BLaER1 treated with 17β-estradiol and CSF1 and Interleukin-3, amounts not matched to agents 10 nM and 100 nM (cell line): ENCODE measurements at regions not wholly inside any gene's neighbourhood (a gene's known extent, or its start where the extent isn't known, plus 50 kb on each side); places are given as distances from the start of the nearest gene placed in this dataset.

Source experiments
- H3K27ac ChIP-seq, 11 experiments: shearing (Covaris generic); formaldehyde crosslinking; 2 replicates each; pipeline ENCODE4 v1.8.1; 2022
- H3K27me3 ChIP-seq, 11 experiments: shearing (Covaris generic); formaldehyde crosslinking; 2 replicates each; pipeline ENCODE4 v1.8.1; 2022
- H3K36me3 ChIP-seq, 11 experiments: shearing (Covaris generic); formaldehyde crosslinking; 2 replicates each; pipeline ENCODE4 v1.8.1; 2022
- H3K4me1 ChIP-seq, 10 experiments: shearing (Covaris generic); formaldehyde crosslinking; 2 replicates each; pipeline ENCODE4 v1.8.1; 2022
- H3K4me2 ChIP-seq, 11 experiments: shearing (Covaris generic); formaldehyde crosslinking; 2 replicates each; pipeline ENCODE4 v1.8.1; 2022
- H3K4me3 ChIP-seq, 10 experiments: shearing (Covaris generic); formaldehyde crosslinking; 2 replicates each; pipeline ENCODE4 v1.8.1; 2022
- H3K9ac ChIP-seq, 11 experiments: shearing (Covaris generic); formaldehyde crosslinking; 2 replicates each; pipeline ENCODE4 v1.8.1; 2022
- H3K9me3 ChIP-seq, 11 experiments: shearing (Covaris generic); formaldehyde crosslinking; replicated peaks in 1 of 11; 2 replicates each; pipeline ENCODE4 v1.8.1; 2022
- H4K20me1 ChIP-seq, 11 experiments: shearing (Covaris generic); formaldehyde crosslinking; 2 replicates each; pipeline ENCODE4 v1.8.1; 2022
- Cebpa-rat ChIP-seq, 11 experiments: shearing (Covaris generic); IDR thresholded peaks; 2 replicates each; pipeline ENCODE4 v1.8.1; 2022

DNA sequence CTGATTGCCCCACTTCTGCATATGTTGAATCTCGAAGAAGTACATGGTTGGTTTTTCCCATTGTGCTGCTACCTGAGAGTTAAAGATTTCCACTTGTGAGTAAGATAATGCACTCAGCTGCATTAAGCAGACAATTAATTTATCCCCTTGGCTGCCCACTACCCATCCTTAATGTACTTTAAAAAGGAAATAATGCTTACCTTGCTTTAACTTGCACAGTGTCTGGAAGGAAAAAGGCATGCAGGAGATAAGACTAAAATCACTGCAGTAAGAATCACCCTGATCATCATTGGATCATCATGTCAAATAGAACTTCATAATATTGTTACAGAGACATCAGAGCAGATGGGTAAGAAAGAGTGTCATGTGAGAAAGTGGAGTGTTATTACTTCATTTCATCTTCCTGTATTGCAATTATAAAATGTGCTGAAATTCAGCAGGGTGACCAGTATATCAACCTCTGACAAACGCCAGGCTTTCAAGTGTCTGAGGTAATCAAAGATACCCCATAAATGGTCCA is 207.3 kb upstream of the PIK3C3 start:
- H3K36me3 ChIP-seq, result no peaks in the 10 kb centered on the region
- no peak for TF ChIP-seq Cebpa-rat (IDR thresholded peaks at IDR 0.05)
- H3K4me2 ChIP-seq, result no peak overlapping the region
- no peaks in the 10 kb centered on the region for H3K27me3 ChIP-seq
- no peak overlapping the region for H3K9ac ChIP-seq
- H4K20me1 ChIP-seq, result no peaks in the 10 kb centered on the region
- no peaks in the 10 kb centered on the region for H3K9me3 ChIP-seq
- H3K4me1 ChIP-seq, result peaks cover 0 to 30% (median 0%) of the 10 kb centered on the region in 10 experiments; a peak in 6 of 20 replicates
- H3K4me3 ChIP-seq, result no peak overlapping the region
- H3K27ac ChIP-seq, result no peak overlapping the region

GRCh38 chr18:41745166-41746049 is 209.6 kb upstream of the PIK3C3 start:
- H3K27me3 ChIP-seq, result no peaks in the 10 kb centered on the region
- H3K4me3 ChIP-seq, result no peak overlapping the region
- H3K9me3 ChIP-seq, result no peaks in the 10 kb centered on the region
- H3K36me3 ChIP-seq, result no peaks in the 10 kb centered on the region
- no peaks in the 10 kb centered on the region for H4K20me1 ChIP-seq
- H3K27ac ChIP-seq, result peak overlapping the region in 2 of 11 experiments; percentile 8 to 17; a peak in 1 of 22 replicates
- peaks cover 0 to 33% (median 0%) of the 10 kb centered on the region in 10 experiments; a peak in 6 of 20 replicates for H3K4me1 ChIP-seq
- TF ChIP-seq Cebpa-rat (IDR thresholded peaks at IDR 0.05), result no peak
- peak overlapping the region in 2 of 11 experiments; percentile 70 to 75; a peak in 4 of 22 replicates for H3K4me2 ChIP-seq
- no peak overlapping the region; a peak in 1 of 22 replicates for H3K9ac ChIP-seq

DNA sequence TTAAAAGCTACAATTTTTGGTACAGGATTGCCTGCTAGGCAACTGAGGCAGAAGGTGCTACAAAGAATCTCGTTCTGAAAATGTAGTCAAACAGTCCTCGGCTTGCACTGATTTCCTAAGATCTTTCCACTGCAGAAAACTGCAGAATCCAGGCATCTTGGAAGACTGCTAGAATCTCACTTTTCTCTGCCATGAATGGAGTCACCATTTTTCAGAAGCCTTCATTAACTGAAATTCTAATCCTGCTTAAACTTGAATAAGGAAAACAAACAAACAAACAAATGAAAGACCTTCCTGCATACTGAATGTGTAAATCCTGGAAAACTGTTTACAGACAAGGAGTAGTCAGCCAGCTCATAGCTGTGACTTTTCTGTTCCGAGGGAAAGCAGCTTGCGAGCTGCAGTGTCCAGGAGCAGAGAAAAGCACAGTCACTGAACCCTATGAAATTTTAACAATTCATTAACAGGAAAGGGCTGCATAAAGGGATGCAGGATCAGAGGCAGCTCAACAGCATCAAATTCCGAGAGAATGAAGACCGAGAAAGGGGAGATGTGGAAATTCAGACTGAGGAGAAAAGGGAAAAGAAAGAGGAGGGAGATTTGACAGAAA is 210.5 kb upstream of the PIK3C3 start:
- Histone ChIP-seq H3K9ac (no peak overlapping the region; a peak in 1 of 22 replicates), H3K27me3 (no peaks in the 10 kb centered on the region), H3K36me3 (no peaks in the 10 kb centered on the region), H3K4me2 (peak overlapping the region in 2 of 11 experiments; percentile 70 to 75; a peak in 4 of 22 replicates), H3K4me3 (no peak overlapping the region), H3K27ac (peak overlapping the region in 2 of 11 experiments; percentile 8 to 17; a peak in 1 of 22 replicates), H3K4me1 (peaks cover 0 to 33% (median 0%) of the 10 kb centered on the region in 10 experiments; a peak in 6 of 20 replicates), H3K9me3 (no peaks in the 10 kb centered on the region), H4K20me1 (no peaks in the 10 kb centered on the region)
- TF ChIP-seq Cebpa-rat (IDR thresholded peaks at IDR 0.05), result no peak

GRCh38 chr18:41737218-41737617 is 217.8 kb upstream of the PIK3C3 start:
- Histone ChIP-seq H3K4me1 (no peaks in the 10 kb centered on the region), H3K36me3 (no peaks in the 10 kb centered on the region), H3K4me3 (no peak overlapping the region), H3K27ac (no peak overlapping the region), H3K4me2 (no peak overlapping the region), H4K20me1 (no peaks in the 10 kb centered on the region), H3K9me3 (no peaks in the 10 kb centered on the region), H3K27me3 (no peaks in the 10 kb centered on the region), H3K9ac (no peak overlapping the region)
- no peak for TF ChIP-seq Cebpa-rat (IDR thresholded peaks at IDR 0.05)

DNA sequence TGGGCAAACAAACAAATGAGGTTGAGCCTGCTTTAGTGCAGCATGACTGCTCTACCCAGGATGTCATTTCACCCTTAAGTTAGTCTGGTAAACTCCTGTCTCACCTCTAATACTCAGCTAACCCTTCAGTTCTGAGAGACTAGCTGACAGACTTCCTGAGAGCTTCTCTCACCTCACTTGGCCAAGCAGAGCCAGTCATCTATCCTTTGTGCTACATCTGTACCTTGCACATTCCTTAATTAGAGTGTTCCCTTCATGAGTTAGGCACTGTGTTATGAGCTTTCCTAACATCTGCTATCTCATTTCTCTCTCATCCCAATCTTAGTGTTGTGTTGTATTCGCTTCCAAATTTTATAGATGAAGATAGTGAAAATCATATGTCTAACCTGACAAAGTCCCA is 220.1 kb upstream of the PIK3C3 start:
- Histone ChIP-seq H3K4me2 (no peak overlapping the region), H3K36me3 (no peaks in the 10 kb centered on the region), H3K4me1 (no peaks in the 10 kb centered on the region)

DNA sequence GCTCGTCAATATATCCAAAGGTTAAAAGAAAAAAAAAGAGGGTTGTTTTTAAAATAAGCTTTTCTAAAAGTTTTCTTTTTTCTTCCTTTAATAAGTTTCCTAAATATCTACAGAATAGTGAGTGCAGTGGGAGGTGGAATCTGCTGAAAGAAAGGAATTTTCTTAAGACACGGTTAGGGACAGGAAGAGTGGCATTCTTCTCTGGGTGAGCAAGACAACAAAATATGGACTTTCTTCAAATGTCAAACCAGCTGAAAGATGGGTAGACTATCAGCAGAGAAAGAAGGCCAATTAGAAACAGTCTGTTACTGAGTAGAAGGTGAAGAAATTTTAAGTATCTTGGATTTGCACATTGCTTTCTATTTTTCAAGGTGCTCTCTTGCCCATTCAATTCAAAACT is 222.7 kb upstream of the PIK3C3 start:
- Histone ChIP-seq H3K9ac (no peak overlapping the region), H3K4me1 (peaks cover 0 to 11% (median 0%) of the 10 kb centered on the region in 10 experiments; a peak in 2 of 20 replicates), H3K27ac (no peak overlapping the region), H4K20me1 (no peaks in the 10 kb centered on the region), H3K4me2 (no peak overlapping the region), H3K4me3 (no peak overlapping the region), H3K36me3 (no peaks in the 10 kb centered on the region), H3K27me3 (no peaks in the 10 kb centered on the region), H3K9me3 (no peaks in the 10 kb centered on the region)
- no peak for TF ChIP-seq Cebpa-rat (IDR thresholded peaks at IDR 0.05)

More for the DNA sequence above, 220.1 kb upstream of the PIK3C3 start:
- Histone ChIP-seq H3K9me3 (no peaks in the 10 kb centered on the region), H3K27me3 (no peaks in the 10 kb centered on the region), H3K9ac (no peak overlapping the region), H3K4me3 (no peak overlapping the region), H3K27ac (no peak overlapping the region), H4K20me1 (no peaks in the 10 kb centered on the region)
- no peak for TF ChIP-seq Cebpa-rat (IDR thresholded peaks at IDR 0.05)

- H4K20me1 ChIP-seq, result no peaks in the 10 kb centered on the region
- no peak overlapping the region for H3K27ac ChIP-seq
- H3K9me3 ChIP-seq, result no peaks in the 10 kb centered on the region
- H3K27me3 ChIP-seq, result no peaks in the 10 kb centered on the region
- no peak overlapping the region for H3K9ac ChIP-seq
- peaks cover 0 to 11% (median 0%) of the 10 kb centered on the region in 10 experiments; a peak in 2 of 20 replicates for H3K4me1 ChIP-seq
- no peaks in the 10 kb centered on the region for H3K36me3 ChIP-seq
- TF ChIP-seq Cebpa-rat (IDR thresholded peaks at IDR 0.05), result no peak
- no peak overlapping the region for H3K4me3 ChIP-seq
- no peak overlapping the region for H3K4me2 ChIP-seq
Measured at GRCh38 chr18:41731884-41732283, 223.2 kb upstream of the PIK3C3 start.

DNA sequence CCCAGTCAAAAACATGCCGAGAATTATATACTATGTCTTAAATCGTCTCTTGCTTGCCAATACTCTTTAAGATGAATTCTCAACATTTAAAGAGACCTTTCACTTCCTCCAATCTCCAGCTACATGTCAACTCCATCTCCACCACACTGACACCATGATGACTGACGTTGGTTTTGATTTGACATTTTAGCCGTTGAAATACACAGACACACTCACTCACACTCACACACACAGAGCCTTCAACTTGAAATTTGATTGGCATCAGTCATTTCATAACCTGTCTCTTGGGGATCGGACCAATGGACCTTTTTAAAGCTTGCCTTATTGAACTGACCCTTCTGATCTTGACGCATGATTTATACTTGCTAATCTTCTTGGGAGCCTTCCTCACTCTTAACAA is 230.8 kb upstream of the PIK3C3 start:
- no peaks in the 10 kb centered on the region for H3K9me3 ChIP-seq
- no peak for TF ChIP-seq Cebpa-rat (IDR thresholded peaks at IDR 0.05)
- no peak overlapping the region for H3K4me2 ChIP-seq
- H3K4me3 ChIP-seq, result no peak overlapping the region
- H3K4me1 ChIP-seq, result peaks cover 0 to 11% (median 0%) of the 10 kb centered on the region in 10 experiments; a peak in 2 of 20 replicates
- H3K36me3 ChIP-seq, result no peaks in the 10 kb centered on the region
- no peak overlapping the region for H3K9ac ChIP-seq
- no peaks in the 10 kb centered on the region for H3K27me3 ChIP-seq
- H4K20me1 ChIP-seq, result no peaks in the 10 kb centered on the region
- H3K27ac ChIP-seq, result no peak overlapping the region

DNA sequence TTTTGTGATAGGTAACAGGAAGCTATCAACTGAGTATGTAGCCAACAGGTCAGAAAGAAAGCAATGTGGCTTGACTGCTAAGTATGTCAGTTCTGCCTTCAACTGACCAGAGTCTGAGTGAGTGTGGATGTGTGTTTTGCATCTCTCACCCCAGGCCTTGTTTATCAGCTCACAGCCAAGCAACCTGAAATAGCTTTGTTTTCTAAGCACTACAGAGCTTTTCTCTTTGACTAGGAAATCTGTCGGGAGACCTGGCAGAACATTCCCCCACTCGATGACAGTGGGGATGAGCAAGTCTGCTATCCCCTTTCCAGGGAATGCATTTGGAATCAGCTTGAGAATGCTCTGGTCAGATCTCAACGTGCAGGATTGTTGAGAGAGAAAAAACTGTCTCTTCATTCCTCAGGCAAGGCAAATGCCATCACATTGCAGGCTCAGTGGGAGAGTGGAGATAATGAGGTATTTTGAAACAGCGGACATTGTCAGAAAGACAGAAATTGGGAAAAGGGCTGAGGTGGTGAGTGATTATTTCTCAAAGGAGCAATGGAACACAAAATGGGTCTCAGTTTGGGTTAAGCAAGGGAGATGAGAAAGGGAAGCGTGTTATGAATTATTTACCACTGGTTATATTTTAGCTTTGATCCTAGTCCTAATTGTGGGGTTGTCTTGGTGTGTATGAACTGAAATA is 233.8 kb upstream of the PIK3C3 start:
- H3K27ac ChIP-seq, result no peak overlapping the region
- H3K36me3 ChIP-seq, result no peaks in the 10 kb centered on the region
- no peaks in the 10 kb centered on the region for H3K27me3 ChIP-seq
- H3K4me2 ChIP-seq, result no peak overlapping the region
- H3K9ac ChIP-seq, result no peak overlapping the region
- H3K9me3 ChIP-seq, result no peaks in the 10 kb centered on the region
- H4K20me1 ChIP-seq, result no peaks in the 10 kb centered on the region
- no peaks in the 10 kb centered on the region for H3K4me1 ChIP-seq
- no peak overlapping the region for H3K4me3 ChIP-seq
- TF ChIP-seq Cebpa-rat (IDR thresholded peaks at IDR 0.05), result no peak
